SK-N-SH treated with all-trans-retinoic acid at 6 μM for 48 hours (cell line): ENCODE measurements at regions not wholly inside any gene's neighbourhood (a gene's known extent, or its start where the extent isn't known, plus 50 kb on each side); places are given as distances from the start of the nearest gene placed in this dataset.
A peak's percentile ranks its signal among the peaks of the same experiment; 100 is the strongest.

Experiments used
- ARNTL ChIP-seq: fragments of 450-650 bp; formaldehyde crosslinking; IDR thresholded peaks from 2 replicates; pipeline ENCODE4 v1.5.0; 2020; ENCODE audit warnings: low read depth, mild to moderate bottlenecking, moderate library complexity, borderline replicate concordance
- ESRRG ChIP-seq: fragments of 250-450 bp; sonication (Bioruptor Pico); IDR thresholded peaks from 2 replicates; pipeline ENCODE4 v1.6.1; 2021; ENCODE audit warnings: mild to moderate bottlenecking
- GLIS3 ChIP-seq: fragments of 250-450 bp; sonication (Bioruptor Pico); IDR thresholded peaks from 2 replicates; pipeline ENCODE4 v1.5.0; 2020; ENCODE audit warnings: mild to moderate bottlenecking, moderate library complexity
- TCF4 ChIP-seq: fragments of 250-450 bp; sonication (Bioruptor Pico); IDR thresholded peaks from 2 replicates; pipeline ENCODE4 v1.8.0; 2021; ENCODE audit warnings: mild to moderate bottlenecking, moderate library complexity, borderline replicate concordance
- TOX ChIP-seq: fragments of 250-450 bp; sonication (Bioruptor Pico); IDR thresholded peaks from 2 replicates; pipeline ENCODE4 v1.8.0; 2021; ENCODE audit warnings: mild to moderate bottlenecking, moderate library complexity, borderline replicate concordance
- ZC3H10 ChIP-seq: fragments of 250-450 bp; sonication (Bioruptor Pico); IDR thresholded peaks from 2 replicates; pipeline ENCODE4 v1.5.1; 2021; ENCODE audit warnings: mild to moderate bottlenecking, moderate library complexity
- ZFP3 ChIP-seq: fragments of 250-450 bp; sonication (Bioruptor Pico); IDR thresholded peaks from 2 replicates; pipeline ENCODE4 v1.5.0; 2020; ENCODE audit warnings: mild to moderate bottlenecking, moderate library complexity
- ZFP30 ChIP-seq: fragments of 450-650 bp; formaldehyde crosslinking; IDR thresholded peaks from 2 replicates; pipeline ENCODE4 v1.5.0; 2022; ENCODE audit warnings: mild to moderate bottlenecking, moderate library complexity
- ZNF70 ChIP-seq: fragments of 450-650 bp; formaldehyde crosslinking; IDR thresholded peaks from 2 replicates; pipeline ENCODE4 v1.5.0; 2020; ENCODE audit warnings: mild to moderate bottlenecking, moderate library complexity
- ZNF8 ChIP-seq: fragments of 450-650 bp; formaldehyde crosslinking; IDR thresholded peaks from 2 replicates; pipeline ENCODE4 v1.5.0; 2020; ENCODE audit warnings: mild to moderate bottlenecking, moderate library complexity
- TF ChIP-seq, protein P1 (sequence below): fragments of 250-450 bp; sonication (Bioruptor Pico); IDR thresholded peaks from 2 replicates; pipeline ENCODE4 v1.5.1; 2020; ENCODE audit warnings: low read depth, mild to moderate bottlenecking, moderate library complexity
- TF ChIP-seq, protein P2 (sequence below): fragments of 250-450 bp; sonication (Bioruptor Pico); IDR thresholded peaks from 2 replicates; pipeline ENCODE4 v1.8.0; 2020; ENCODE audit warnings: mild to moderate bottlenecking, moderate library complexity, borderline replicate concordance
- TF ChIP-seq, protein P3 (sequence below): fragments of 250-450 bp; sonication (Bioruptor Pico); IDR thresholded peaks from 2 replicates; pipeline ENCODE4 v1.8.0; 2021; ENCODE audit warnings: low read depth, mild to moderate bottlenecking, moderate library complexity, borderline replicate concordance
- TF ChIP-seq, protein P4 (sequence below): fragments of 250-450 bp; sonication (Bioruptor Pico); IDR thresholded peaks from 2 replicates; pipeline ENCODE4 v1.5.0; 2020; ENCODE audit warnings: mild to moderate bottlenecking, moderate library complexity

DNA sequence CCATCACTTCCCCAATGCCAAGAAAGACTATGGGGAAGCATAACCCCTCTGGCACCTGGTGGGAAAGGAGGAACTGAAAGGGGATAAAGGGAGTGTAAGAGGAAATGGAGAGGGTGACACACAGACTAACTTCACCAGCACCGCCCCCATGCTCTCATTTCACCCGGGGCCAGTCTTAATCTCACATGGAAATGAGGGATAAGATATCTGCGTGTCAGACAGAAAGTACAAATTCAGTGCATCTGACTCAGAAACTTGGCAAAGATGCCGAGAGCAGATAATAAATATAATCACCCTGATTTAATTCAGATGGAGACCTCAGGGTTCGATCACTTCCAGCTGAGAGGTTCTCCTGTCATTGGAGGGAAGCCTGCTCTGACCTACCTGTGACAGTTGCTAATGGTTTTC lies 191.6 kb downstream of the DUSP6 start:
- TF ChIP-seq, protein P1, sequence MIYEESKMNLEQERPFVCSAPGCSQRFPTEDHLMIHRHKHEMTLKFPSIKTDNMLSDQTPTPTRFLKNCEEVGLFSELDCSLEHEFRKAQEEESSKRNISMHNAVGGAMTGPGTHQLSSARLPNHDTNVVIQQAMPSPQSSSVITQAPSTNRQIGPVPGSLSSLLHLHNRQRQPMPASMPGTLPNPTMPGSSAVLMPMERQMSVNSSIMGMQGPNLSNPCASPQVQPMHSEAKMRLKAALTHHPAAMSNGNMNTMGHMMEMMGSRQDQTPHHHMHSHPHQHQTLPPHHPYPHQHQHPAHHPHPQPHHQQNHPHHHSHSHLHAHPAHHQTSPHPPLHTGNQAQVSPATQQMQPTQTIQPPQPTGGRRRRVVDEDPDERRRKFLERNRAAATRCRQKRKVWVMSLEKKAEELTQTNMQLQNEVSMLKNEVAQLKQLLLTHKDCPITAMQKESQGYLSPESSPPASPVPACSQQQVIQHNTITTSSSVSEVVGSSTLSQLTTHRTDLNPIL (CRISPR knock-in tag): no peak
- TF ChIP-seq GLIS3 (CRISPR knock-in tag) (no peak), ZFP30 (CRISPR knock-in tag) (no peak), TCF4 (peak; percentile 34; the same call in 1 of the 2 replicates), ZNF8 (CRISPR knock-in tag) (no peak), TOX (CRISPR knock-in tag) (peak; percentile 63; the same call in 1 of the 2 replicates), ZC3H10 (no peak), ZNF70 (CRISPR knock-in tag) (no peak), ZFP3 (no peak), ARNTL (CRISPR knock-in tag) (no peak), ESRRG (CRISPR knock-in tag) (no peak)
- TF ChIP-seq, protein P2, sequence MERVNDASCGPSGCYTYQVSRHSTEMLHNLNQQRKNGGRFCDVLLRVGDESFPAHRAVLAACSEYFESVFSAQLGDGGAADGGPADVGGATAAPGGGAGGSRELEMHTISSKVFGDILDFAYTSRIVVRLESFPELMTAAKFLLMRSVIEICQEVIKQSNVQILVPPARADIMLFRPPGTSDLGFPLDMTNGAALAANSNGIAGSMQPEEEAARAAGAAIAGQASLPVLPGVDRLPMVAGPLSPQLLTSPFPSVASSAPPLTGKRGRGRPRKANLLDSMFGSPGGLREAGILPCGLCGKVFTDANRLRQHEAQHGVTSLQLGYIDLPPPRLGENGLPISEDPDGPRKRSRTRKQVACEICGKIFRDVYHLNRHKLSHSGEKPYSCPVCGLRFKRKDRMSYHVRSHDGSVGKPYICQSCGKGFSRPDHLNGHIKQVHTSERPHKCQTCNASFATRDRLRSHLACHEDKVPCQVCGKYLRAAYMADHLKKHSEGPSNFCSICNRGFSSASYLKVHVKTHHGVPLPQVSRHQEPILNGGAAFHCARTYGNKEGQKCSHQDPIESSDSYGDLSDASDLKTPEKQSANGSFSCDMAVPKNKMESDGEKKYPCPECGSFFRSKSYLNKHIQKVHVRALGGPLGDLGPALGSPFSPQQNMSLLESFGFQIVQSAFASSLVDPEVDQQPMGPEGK (CRISPR knock-in tag): no peak
- TF ChIP-seq, protein P3, sequence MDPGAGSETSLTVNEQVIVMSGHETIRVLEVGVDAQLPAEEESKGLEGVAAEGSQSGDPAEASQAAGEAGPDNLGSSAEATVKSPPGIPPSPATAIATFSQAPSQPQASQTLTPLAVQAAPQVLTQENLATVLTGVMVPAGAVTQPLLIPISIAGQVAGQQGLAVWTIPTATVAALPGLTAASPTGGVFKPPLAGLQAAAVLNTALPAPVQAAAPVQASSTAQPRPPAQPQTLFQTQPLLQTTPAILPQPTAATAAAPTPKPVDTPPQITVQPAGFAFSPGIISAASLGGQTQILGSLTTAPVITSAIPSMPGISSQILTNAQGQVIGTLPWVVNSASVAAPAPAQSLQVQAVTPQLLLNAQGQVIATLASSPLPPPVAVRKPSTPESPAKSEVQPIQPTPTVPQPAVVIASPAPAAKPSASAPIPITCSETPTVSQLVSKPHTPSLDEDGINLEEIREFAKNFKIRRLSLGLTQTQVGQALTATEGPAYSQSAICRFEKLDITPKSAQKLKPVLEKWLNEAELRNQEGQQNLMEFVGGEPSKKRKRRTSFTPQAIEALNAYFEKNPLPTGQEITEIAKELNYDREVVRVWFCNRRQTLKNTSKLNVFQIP (CRISPR knock-in tag): no peak
- TF ChIP-seq, protein P4, sequence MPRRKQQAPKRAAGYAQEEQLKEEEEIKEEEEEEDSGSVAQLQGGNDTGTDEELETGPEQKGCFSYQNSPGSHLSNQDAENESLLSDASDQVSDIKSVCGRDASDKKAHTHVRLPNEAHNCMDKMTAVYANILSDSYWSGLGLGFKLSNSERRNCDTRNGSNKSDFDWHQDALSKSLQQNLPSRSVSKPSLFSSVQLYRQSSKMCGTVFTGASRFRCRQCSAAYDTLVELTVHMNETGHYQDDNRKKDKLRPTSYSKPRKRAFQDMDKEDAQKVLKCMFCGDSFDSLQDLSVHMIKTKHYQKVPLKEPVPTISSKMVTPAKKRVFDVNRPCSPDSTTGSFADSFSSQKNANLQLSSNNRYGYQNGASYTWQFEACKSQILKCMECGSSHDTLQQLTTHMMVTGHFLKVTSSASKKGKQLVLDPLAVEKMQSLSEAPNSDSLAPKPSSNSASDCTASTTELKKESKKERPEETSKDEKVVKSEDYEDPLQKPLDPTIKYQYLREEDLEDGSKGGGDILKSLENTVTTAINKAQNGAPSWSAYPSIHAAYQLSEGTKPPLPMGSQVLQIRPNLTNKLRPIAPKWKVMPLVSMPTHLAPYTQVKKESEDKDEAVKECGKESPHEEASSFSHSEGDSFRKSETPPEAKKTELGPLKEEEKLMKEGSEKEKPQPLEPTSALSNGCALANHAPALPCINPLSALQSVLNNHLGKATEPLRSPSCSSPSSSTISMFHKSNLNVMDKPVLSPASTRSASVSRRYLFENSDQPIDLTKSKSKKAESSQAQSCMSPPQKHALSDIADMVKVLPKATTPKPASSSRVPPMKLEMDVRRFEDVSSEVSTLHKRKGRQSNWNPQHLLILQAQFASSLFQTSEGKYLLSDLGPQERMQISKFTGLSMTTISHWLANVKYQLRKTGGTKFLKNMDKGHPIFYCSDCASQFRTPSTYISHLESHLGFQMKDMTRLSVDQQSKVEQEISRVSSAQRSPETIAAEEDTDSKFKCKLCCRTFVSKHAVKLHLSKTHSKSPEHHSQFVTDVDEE (CRISPR knock-in tag): no peak
